SK-N-SH (cell line): ENCODE measurements at regions not wholly inside any gene's neighbourhood (a gene's known extent, or its start where the extent isn't known, plus 50 kb on each side); places are given as distances from the start of the nearest gene placed in this dataset.

Experiments
- TEAD4 ChIP-seq: IDR thresholded peaks from 2 replicates; pipeline ENCODE4 v1.4.0; 2012; ENCODE audit warnings: mild to moderate bottlenecking, borderline replicate concordance; ENCODE audit not compliant: insufficient read depth
- TF ChIP-seq, protein P1 (sequence below): fragments of 200-600 bp; sonication (generic); IDR thresholded peaks from 2 replicates; pipeline ENCODE4 v1.6.1; 2017; ENCODE audit warnings: antibody characterized with exemption, mild to moderate bottlenecking, moderate library complexity
- TF ChIP-seq, protein P2 (sequence below): IDR thresholded peaks from 2 replicates; pipeline ENCODE4 v1.4.0; 2012; ENCODE audit warnings: low read depth, borderline replicate concordance

DNA sequence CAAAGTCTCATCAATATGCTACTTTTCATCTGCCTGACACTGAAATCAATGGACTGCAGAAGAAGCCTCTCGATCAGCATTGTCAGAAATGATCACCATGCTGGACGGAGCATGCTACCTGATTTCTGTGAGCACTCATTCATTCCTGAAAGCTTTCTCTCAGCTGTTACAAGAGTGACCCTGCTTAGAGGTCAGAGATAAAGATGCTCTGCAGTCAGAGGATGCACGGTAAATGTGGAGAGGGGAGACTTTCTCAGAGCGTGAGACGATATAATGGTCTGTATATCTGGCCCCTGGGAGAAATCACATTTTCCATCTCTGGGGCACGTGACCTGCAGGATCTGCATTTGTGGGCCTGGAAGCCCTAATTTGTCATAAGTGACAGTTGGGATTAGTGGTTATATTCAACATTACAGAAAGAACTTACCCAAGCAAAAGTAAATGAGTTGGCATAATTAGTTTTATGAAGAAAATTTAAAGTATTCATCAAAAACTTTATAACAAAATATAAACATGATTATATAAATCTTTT is 125.6 kb upstream of the TTC29 start:
- TF ChIP-seq, protein P1, sequence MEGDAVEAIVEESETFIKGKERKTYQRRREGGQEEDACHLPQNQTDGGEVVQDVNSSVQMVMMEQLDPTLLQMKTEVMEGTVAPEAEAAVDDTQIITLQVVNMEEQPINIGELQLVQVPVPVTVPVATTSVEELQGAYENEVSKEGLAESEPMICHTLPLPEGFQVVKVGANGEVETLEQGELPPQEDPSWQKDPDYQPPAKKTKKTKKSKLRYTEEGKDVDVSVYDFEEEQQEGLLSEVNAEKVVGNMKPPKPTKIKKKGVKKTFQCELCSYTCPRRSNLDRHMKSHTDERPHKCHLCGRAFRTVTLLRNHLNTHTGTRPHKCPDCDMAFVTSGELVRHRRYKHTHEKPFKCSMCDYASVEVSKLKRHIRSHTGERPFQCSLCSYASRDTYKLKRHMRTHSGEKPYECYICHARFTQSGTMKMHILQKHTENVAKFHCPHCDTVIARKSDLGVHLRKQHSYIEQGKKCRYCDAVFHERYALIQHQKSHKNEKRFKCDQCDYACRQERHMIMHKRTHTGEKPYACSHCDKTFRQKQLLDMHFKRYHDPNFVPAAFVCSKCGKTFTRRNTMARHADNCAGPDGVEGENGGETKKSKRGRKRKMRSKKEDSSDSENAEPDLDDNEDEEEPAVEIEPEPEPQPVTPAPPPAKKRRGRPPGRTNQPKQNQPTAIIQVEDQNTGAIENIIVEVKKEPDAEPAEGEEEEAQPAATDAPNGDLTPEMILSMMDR, result no peak
- TF ChIP-seq, protein P2, sequence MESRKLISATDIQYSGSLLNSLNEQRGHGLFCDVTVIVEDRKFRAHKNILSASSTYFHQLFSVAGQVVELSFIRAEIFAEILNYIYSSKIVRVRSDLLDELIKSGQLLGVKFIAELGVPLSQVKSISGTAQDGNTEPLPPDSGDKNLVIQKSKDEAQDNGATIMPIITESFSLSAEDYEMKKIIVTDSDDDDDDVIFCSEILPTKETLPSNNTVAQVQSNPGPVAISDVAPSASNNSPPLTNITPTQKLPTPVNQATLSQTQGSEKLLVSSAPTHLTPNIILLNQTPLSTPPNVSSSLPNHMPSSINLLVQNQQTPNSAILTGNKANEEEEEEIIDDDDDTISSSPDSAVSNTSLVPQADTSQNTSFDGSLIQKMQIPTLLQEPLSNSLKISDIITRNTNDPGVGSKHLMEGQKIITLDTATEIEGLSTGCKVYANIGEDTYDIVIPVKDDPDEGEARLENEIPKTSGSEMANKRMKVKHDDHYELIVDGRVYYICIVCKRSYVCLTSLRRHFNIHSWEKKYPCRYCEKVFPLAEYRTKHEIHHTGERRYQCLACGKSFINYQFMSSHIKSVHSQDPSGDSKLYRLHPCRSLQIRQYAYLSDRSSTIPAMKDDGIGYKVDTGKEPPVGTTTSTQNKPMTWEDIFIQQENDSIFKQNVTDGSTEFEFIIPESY, result no peak
- TF ChIP-seq TEAD4, result no peak
